ENCODE measurements at regions not wholly inside any gene's neighbourhood (a gene's known extent, or its start where the extent isn't known, plus 50 kb on each side); places are given as distances from the start of the nearest gene placed in this dataset.

DNA sequence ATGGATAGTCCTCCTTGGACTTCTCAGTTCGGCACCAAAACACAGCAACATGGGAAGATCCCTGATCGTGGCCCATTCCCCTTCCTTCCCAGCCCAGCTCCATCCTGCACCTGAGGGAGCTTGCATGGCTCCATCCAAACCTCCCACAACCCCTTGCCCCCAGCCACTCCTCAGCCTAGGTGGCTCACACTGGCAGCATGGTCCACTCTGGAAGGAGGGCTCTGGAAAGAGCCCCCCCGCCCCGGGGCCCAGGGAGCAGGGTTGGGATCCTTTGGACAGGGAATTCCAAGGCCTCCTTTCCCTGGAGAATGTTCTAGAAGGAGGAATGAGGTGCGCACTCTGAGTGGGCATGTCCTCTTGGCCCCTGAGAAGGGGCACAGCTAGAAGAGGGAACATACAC is 62.8 kb upstream of the ID2 start:
- H3K4me3 ChIP-seq (ENCODE audit: low read length), result no peak overlapping the region
- no peak for TF ChIP-seq ZNF274 (IDR thresholded peaks at IDR 0.05; ENCODE audit: low read depth, low read length)

DNA sequence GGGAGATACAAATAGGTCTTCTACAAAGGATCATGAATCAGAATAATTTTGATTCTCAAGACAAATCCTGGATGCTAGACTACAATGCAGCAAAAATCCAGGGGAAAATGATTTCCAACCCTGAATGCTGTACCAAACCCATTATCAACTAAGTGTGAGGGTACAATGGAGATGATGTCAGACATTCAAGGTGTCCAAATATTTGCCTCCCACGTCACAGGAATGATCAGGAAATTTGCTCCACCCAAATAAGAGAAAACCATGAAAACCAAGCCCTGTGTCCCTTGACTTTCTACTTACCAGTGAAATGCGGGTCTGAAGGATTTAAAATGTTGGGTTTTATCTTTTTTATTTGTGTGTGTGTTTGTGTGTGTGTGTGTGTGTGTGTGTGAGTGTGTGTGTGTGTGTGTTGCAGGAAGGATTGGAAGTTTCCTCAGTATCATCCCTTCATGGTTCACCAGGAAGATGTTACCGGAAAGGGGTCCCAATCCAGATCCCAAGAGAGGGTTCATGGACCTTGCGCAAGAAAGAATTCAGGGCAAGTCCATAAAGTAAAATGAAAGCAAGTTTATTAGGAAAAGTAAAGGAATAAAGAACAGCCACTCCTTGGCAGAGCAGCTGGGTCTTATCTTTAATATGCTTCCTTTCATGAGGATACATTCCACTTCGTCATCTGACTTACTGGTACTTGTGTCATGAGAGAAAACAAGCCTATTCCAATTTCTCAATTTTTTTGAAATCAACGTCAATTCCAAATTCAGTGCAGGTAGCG is 61.1 kb upstream of the ID2 start:
- no peak for TF ChIP-seq ZNF274 (IDR thresholded peaks at IDR 0.05; ENCODE audit: low read depth, low read length)

DNA sequence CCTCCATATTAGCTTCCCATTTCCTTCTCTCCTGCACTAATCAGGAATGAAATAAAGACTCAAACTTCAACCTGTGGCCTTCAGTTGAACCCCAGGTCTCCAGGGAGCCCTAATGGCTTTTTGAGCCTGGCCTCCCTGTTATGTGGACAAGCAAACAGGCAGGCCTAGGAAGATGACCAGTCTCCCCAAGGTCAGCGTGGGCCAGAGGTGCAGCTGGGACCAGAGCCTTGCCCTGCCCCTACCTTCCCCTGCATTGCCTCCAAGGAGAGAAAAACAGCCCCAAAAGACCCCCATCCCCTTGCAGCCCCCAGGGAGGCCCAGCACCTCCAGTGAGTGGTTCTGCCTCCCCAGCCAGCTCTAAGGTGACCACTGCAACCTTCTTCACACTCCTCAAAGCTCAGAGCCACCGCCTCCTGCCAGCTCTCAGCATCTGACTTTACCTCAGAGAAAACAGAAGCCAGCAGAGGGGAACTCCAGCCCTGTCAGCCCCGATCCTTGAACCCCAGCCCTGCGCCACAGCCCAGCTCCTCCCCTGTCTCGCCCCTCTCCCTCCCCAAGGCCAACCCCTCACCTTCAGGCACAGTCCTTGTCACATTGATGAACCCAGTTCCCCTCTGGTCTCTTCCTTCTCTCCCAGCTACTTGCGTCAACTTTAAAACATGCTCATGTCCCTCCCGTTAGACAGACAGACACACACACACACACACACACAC is 59.5 kb upstream of the ID2 start:
- H3K4me3 ChIP-seq (ENCODE audit: low read length), result no peak overlapping the region
- no peak for TF ChIP-seq ZNF274 (IDR thresholded peaks at IDR 0.05; ENCODE audit: low read depth, low read length)

More for the DNA sequence above, 61.1 kb upstream of the ID2 start:
- H3K4me3 ChIP-seq (ENCODE audit: low read length), result no peak overlapping the region

DNA sequence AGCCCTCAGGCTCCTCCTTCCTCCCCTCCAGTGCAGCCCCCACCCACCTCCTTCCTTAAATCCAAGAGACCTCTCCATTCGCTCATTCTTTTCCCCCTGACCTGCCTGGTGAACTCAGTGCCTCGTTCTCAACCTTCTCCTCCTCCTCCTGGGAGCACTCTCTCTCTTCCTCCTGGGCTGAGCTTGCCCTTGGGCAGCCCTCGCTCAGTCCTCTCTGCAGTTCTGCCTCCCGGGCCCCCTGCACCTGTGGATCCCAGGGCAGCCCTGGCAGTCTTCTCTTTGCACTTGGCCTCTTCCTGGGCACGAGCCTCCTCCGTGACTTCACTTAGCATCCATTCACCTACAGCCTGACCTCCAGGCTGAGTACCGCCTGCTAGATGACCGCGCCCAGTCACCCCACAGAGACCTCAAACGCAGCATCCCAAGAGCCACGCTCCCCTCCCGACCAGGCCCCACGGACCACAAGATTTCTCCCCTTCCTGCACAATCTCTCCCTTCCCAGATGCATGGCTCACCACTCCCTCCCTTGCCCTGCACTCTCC is 58.9 kb upstream of the ID2 start:
- no peak overlapping the region for H3K4me3 ChIP-seq (ENCODE audit: low read length)
- no peak for TF ChIP-seq ZNF274 (IDR thresholded peaks at IDR 0.05; ENCODE audit: low read depth, low read length)

DNA sequence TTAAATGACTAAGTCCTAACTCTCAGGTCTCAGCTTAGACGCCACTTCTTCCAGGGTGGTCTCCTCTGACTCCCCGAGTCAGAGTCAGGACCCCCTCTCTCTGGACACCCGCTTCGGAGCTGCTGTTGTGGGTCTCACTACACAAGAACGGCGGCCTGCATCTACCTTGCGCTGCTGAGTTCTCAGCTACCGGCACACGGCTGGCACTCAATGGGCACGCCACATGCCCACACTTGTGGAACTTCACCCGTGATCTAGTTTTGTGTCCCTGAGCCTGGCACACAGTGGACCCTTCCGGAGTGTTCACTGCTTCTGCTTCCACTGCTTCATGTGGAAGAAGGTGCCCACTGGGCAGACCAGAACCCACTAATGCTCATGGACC is 58.3 kb upstream of the ID2 start:
- no peak overlapping the region for H3K4me3 ChIP-seq (ENCODE audit: low read length)
- TF ChIP-seq ZNF274 (IDR thresholded peaks at IDR 0.05; ENCODE audit: low read depth, low read length), result no peak

DNA sequence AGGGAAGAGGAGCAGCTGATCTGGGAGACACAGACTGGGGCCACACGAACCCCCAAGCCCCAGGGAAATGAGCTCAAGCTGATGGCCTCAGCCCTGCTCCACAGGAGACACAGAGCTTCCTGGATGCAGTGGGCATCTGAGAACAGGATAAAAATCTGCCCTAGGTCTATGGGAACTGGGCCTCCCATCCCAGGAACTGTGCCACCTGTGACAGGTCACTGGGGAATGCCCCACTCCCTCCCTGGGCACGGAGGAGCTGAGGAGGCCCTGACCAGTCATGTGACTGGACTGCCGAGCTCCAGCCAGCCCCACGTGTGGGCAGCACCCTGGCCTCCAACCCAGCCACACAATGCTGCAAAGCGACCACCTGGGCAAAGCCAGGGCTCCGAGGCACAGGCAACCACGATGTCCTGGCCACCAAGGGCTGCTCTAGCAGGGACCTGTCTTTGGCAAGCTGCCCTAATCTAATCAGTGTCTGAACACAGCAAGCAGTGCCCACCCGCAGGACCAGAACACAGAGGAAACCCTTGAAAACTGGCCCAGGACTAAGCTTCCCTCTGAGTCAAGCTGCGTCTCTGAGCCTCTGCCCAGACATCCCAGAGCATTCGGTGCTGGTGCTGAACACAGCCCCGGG is 57.8 kb upstream of the ID2 start:
- no peak overlapping the region for H3K4me3 ChIP-seq (ENCODE audit: low read length)
- no peak for TF ChIP-seq ZNF274 (IDR thresholded peaks at IDR 0.05; ENCODE audit: low read depth, low read length)

DNA sequence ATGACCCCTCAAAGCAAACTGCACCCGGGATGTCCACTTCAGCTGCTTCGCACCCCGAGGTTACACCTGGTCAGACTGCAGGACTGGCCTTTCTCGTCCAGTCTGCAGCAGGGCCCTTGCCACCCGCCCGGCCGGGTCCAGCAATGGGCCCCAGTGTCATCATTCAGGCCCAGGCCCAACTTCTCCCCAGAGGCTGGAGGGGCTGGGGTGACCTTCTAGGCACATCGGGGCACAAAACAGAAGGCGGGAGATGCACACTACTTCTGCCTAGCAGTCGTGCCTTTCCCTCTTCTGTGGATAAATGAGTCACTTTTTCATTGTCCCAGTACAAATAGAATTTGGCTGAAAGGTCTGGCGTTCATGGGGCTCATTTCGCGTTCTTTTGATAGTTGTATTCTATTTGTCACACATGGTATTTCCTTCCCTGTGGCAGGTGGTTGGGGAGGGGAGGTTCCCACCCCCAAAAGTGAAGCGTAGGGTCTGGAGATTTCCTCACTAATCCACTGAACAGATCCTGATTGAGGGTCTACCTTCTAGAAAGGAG is 56.9 kb upstream of the ID2 start:
- TF ChIP-seq ZNF274 (IDR thresholded peaks at IDR 0.05; ENCODE audit: low read depth, low read length), result no peak
- no peak overlapping the region for H3K4me3 ChIP-seq (ENCODE audit: low read length)

DNA sequence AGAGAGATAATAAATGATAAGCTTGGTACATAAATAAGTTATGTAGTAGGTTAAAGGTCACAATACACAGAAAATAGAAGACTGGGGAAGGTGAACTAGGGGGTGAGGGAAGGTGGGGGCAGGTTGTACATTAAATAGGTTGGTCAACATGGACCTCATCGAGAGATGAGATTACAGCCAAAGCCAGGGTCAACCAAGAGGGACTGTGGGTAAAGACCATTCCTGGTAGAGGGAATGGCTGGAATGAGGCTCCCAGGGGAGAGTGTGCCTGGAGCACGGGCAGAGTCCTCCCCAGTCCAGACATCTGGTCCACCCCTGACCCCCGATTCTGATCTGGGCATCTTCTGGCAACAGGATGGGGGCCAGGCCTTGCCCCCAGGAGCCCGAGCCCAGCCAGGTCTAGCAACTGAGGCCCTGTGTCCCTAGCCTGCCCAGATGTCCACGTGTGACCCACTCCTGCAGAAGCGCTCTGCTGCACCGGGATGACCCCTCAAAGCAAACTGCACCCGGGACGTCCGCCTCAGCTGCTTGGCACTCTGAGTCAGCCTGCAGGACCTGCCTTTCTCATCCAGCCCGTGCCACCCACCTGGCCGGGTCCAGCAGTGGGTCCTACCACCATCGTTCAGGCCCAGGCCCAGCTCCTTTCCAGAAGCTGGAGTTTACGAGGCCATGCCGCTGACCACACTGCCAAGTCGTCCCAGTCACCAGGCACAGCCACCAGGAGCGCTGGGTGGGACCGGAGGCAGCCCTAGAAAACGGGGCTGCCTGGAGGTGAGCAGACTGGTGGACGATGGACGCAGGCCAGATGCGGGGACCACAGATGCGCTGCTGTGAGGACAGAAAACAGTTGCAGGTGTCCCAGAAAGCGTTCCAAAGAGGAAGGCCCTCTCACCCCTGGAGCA is 56.2 kb upstream of the ID2 start:
- no peak for TF ChIP-seq ZNF274 (IDR thresholded peaks at IDR 0.05; ENCODE audit: low read depth, low read length)

DNA sequence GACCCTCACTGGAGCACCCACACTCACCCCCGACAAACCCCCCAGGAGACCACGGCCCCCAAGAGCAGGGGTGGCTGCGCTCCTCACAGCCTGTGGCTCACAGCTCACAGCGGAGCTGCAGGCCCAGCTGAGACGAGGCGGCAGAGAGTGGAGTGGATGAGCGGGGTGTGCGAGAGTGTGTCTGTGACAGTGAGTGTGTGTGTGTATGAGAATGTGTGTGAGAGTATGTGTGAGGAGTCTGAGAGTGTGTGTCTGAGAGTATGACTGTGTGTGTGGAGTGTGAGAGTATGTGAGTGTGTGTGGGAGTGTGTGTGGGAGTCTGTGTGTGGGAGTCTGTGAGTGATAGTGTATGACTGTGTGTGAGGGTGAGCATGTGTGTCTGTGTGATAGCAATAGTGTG is 55.3 kb upstream of the ID2 start:
- TF ChIP-seq ZNF274 (IDR thresholded peaks at IDR 0.05; ENCODE audit: low read depth, low read length), result no peak
- H3K4me3 ChIP-seq (ENCODE audit: low read length), result no peak overlapping the region

More for the DNA sequence above, 56.2 kb upstream of the ID2 start:
- H3K4me3 ChIP-seq (ENCODE audit: low read length), result no peak overlapping the region

DNA sequence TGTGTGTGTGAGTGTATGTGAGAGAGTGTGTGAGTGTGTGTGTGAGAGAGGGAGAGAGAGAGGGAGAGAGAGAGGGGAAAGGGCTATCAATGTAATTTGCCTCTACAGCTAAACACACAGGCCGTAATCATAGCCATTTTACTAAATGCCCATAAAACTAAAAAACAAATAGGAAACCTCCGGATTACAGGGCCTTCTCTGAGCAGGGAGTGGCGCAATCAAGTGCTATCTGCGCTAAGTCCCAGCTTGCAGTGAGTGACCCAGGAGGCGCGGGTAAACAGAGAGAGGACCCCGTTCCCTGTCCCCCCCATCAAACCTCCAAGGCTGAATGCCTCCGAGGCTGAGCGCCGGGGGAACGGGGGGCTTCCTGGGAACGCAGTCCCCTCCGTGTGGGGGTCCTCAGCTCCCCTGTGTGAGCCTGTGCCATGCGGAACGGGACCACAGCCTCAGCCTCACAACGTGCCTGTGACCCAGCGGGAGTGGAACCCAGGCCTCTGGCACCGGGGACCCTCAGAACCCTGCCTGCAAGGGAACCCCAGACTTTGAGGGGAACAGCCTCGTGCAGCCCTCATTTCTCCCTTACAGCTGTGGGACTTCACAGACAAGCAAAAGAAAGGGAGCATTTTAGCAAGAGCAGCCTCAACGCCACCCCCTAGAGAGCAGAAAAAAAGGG is 54.7 kb upstream of the ID2 start:
- H3K4me3 ChIP-seq (ENCODE audit: low read length), result no peak overlapping the region
- TF ChIP-seq ZNF274 (IDR thresholded peaks at IDR 0.05; ENCODE audit: low read depth, low read length), result no peak

DNA sequence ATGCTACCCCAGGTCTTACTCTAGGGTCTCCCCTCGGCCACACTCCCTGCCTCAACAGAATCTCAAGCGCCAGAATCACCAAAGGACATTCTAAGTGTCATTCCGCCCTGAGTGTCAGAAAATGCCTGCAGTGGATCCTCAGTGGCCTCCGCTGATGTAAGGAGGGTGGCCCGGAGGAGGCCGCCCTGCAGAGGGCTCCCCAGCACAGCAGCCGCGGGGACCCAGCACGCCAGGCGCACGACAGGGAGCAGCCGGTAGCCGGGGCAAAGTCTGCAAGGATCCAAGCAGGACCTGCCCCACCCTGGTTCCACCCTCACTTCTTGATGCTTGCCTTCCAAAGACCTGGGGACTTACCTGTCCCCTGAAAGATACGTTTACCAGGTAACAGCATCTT is 54.2 kb upstream of the ID2 start:
- TF ChIP-seq ZNF274 (IDR thresholded peaks at IDR 0.05; ENCODE audit: low read depth, low read length), result no peak
- H3K4me3 ChIP-seq (ENCODE audit: low read length), result no peak overlapping the region

DNA sequence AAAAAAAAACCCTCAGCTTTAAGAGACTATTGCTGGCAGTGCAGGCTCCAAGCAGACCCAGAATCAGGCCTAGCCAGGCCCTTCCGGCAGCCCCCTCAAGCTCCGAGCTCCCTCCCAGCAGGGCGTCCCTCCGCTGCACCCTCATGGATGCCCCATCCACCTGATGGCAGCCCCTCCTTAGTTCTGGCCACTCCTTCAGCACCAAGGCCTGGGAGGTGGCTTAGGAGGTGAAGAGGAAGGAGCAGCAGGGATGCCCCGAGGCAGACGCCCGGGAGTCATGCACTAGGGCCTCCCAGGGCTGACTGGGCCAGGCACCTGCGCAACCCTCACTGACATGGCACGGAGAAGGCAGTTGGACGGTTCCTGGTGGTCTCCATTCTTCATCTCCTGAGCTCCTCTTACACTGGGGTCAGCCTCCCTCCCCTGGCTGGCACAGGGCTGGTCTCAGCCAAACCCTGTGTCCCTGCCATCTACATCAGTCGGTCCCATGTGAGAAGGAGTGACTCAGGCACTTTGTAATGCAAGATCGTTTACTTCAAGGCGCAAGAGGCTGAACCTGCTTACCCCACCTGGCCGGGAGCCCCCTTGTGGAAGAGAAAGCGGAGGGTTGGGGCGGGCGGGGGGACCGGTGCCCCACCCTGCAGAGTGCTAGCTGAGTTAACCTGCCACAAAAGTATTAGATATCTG is 53.5 kb upstream of the ID2 start:
- no peak for TF ChIP-seq ZNF274 (IDR thresholded peaks at IDR 0.05; ENCODE audit: low read depth, low read length)
- no peak overlapping the region for H3K4me3 ChIP-seq (ENCODE audit: low read length)

DNA sequence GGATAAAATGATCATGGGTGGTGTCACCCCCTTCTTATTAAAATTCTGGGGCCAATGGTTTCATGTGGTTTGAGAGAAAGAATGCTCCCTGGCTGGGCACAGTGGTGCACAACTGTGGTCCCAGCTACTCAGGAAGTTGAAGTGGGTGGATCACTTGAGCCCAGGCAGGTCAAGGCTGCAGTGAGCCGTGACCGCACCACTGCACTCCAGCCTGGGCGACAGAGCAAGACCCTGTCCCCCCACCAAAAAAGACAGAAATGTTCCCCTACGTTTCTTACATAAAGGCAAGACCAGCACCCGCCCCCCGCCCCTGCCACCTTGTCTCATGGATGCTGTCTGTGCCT is 53.0 kb upstream of the ID2 start:
- TF ChIP-seq ZNF274 (IDR thresholded peaks at IDR 0.05; ENCODE audit: low read depth, low read length), result no peak
- no peak overlapping the region for H3K4me3 ChIP-seq (ENCODE audit: low read length)
